T47D (cell line): ENCODE measurements at regions not wholly inside any gene's neighbourhood (a gene's known extent, or its start where the extent isn't known, plus 50 kb on each side); places are given as distances from the start of the nearest gene placed in this dataset.

Experiments
- DNase-seq, 2 experiments: peaks; one replicate each; pipeline versions ENCODE4 v3.0.0 to v3.0.0-alpha.2; 2011 to 2012; ENCODE audit warnings: low read depth in 1 of 2, low spot score in 1 of 2
- JUND ChIP-seq: IDR thresholded peaks from 2 replicates; pipeline ENCODE4 v1.6.1; 2012; ENCODE audit warnings: low read depth
- in situ Hi-C: cut with HindIII; loops from 2 replicates; pipeline ENCODE4 v1.10.0; 2016; ENCODE audit warnings: low sequenced_read_pairs, low pct_unique_long_range_greater_than_20kb

DNA sequence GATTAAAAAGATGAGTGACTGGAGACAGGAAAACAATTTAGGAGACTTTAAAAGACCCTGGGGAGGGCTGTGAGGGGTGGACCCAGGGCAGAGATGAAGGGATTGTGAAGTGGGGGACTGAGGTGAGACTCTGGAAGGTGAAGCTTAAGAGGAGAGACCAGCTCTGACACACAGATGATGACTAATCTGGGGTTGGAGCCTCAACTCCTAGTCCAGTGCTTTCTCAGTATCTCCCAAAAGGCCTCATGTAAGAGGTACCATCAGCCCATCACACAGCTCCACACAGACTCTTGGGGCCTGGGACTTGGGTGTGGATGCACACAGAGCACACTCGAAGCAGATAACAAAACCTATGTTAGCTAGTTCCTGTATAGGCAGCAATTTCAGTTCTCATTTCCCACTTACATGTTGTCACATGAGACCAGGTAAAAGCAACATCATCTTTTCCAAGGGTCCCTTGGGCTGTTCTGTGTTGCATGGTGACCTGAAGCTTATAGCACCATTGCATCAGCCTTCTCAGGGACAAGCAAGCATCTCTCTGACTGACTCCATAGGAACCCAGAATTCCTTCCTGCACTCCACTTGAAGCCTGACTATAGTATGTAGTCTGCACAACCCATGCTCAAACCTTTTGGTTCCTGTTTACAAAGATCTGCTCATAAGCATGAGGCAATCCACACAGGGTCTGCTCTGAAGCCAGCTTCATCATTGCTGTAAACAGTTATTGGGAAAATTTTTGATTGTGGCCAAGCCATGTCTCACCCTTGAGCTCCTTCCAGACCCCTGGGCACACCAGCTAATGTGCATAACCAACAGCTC, 88.6 kb upstream of the MYCBP2 start:
- TF ChIP-seq JUND: no peak
- in situ Hi-C loops: no loop called here
- DNase-seq: no peak

DNA sequence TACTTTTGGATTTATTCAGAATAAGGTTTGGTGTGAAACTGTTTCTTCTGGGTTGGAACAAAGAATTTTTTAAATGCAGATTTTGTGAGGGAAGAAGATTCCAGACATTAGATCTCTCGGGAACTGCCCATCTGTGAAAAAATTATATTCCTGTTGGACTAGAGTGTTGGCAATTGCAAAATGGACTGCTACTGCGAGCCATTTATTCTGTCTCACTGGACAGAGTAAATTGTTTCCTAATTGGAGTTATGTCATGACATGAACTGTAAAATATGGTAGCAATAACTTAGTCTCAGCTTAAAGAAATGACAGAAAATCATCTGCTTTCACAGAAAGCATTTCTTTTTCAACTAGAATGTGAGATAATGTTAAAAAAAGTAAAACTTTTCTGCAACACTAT, 86.0 kb upstream of the MYCBP2 start:
- no peak for TF ChIP-seq JUND
- no peak for DNase-seq
- in situ Hi-C loops: no loop called here

- no peak for DNase-seq
- in situ Hi-C loops: no loop called here
- no peak for TF ChIP-seq JUND
Observed at GRCh38 chr13:77412116-77412635, 85.3 kb upstream of the MYCBP2 start.

DNA sequence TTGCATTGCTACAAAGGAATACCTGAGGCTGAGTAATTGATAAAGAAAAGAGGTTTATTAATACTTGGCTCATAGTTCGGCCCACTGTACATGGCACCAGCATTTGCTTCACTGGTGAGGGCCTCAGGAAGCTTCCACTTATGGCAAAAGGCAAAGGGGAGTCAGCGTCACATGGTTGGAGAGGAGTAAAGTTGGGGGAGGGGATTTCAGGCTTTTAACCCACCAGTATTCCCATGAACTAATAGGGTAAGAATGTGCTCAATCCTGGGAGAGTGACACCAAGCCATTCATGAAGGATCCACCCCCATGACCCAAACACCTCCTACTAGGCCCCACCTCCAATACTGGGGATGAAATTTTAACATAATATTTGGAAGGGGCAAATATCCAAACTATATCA, 82.5 kb upstream of the MYCBP2 start:
- TF ChIP-seq JUND: no peak
- no peak for DNase-seq
- in situ Hi-C loops: no loop called here

DNA sequence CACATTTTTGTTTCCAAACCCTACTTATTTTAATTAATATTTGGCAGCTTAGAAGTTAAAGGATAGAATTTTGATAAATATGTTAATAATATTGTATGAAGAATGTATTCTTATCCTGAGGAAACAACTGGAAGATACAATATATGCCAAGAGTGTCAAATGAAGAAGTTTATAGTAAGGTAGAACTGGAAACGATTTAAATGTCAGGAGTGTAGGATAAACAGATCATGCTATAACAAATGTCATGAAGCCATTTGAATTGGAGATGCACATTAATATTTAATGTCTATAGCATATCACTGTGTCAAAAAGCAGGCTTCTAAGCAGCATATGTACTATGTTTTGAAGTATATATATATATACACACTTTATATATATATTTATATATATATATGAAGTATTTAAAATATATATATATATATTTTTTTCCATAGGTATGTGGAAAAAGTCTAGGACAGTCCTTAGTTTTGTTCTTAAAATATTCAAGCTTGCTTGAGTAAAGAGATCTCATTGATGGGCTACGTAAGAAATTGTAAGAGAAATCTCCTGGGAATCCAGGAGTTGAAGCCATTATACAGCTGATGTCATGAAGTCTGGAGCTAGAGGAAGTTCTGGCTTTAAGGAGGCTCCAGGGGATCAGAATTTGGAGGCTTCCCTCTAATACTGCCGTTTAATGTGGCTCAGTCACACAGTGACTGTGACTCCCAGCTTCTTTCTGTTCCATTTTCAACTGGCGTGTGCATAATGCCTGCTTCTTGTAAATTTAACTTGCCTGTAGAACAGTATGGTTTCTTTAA, 79.9 kb upstream of the MYCBP2 start:
- DNase-seq: no peak
- in situ Hi-C loops: no loop called here
- no peak for TF ChIP-seq JUND

DNA sequence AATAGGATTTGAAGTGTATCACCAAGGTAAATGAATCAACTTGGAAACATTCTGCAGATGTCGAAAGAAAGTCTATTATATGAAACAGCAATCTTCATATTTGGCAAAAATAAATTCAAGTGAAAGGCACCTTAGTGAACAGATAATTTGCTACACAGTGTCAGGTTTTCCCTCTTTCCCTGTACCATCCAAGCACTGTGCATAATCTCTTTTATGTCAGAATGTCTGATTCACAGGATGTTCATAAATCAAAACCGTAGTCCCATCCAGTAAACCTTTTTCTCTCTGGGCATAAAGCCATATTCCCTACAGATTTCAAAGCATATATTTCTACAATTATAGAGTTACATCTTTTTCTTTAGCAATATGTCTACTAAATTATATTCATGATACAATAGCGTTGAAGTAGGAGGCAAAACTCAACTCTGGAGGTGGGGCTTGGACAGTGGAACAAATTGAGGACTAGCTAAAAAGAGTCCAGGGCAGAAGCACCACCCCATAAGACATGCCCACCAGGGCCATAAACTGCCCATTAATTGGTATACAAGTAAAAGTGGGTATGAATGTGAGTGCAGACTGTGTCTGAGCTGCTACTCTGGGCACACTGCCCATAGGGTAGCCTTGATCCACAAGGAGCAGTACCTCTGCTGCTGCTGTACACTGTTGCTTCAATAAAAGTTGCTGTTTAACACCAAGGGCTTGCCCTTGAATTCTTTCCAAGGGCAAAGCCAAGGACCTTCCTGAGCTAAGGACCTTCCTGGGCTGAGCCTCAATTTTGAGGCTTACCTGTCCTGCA, 72.1 kb upstream of the MYCBP2 start:
- no peak for DNase-seq
- in situ Hi-C loops: no loop called here
- TF ChIP-seq JUND: no peak

GRCh38 chr13:77397636-77398035, 70.7 kb upstream of the MYCBP2 start:
- no peak for DNase-seq
- no peak for TF ChIP-seq JUND
- in situ Hi-C loops: no loop called here

DNA sequence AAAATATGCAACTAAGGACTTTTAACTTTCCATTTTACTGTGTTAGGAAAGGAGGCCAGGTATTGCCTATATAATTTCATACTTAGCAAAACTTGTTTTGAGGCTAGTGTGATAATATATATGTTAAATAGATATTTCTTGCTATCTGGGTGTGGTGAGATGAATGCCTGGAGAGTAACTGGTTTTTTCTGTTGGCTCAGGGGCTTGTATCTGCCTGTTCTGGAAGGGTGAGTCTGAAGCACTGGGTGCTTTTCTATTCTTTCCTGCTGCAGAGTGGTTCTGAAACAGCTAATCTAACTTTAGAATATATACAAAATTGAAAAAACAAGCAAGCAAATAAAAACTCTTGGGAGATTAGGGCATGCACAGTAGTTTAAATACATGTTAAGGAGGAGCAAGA, 64.6 kb upstream of the MYCBP2 start:
- TF ChIP-seq JUND: no peak
- no peak for DNase-seq
- in situ Hi-C loops: no loop called here

DNA sequence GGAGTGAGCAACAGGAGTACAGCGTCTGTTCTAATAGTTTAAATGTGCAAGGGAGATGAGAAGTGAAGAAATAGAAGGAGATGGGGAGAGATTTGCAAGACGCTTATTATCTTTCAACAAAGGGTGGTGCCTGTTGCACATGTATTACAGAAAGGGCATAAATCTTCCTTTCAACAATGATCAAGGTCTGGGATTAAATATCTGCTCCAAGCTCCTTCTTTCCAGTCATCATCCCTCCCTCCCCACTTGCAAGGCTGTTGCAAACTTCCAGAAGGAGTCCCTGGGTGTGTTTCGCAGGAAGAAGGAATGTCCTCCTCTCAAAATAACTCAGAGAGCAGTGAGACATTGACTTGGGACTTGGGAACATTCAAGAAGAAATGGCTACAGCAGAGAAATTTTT, 63.5 kb upstream of the MYCBP2 start:
- DNase-seq: no peak
- in situ Hi-C loops: no loop called here
- TF ChIP-seq JUND: no peak

DNA sequence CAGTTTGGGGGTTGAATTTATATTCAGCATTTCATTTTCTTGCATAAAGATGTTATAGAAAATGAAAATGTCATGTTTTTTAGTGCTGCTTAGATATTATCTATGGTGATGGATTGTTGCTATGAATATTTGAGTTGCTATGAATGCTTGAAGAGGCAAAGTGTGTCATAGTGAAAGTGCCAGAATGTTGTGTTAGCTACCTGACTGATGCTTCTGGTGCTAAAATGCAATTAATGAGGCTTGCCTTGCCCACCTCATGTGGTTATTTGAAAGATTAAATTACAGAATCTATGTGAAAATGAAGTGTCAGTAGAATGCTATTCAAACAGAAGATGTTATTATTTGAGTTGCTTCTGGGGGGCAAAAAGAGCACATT, 62.7 kb upstream of the MYCBP2 start:
- DNase-seq: no peak
- in situ Hi-C loops: no loop called here
- TF ChIP-seq JUND: no peak

GRCh38 chr13:77388944-77389624, 62.2 kb upstream of the MYCBP2 start:
- no peak for DNase-seq
- in situ Hi-C loops: no loop called here
- no peak for TF ChIP-seq JUND

GRCh38 chr13:77387607-77388200, 60.8 kb upstream of the MYCBP2 start:
- DNase-seq: no peak
- in situ Hi-C loops: no loop called here
- TF ChIP-seq JUND: no peak
